B cell (primary cell): ENCODE measurements at regions not wholly inside any gene's neighbourhood (a gene's known extent, or its start where the extent isn't known, plus 50 kb on each side); places are given as distances from the start of the nearest gene placed in this dataset.

Experiments used
- CTCF ChIP-seq: fragments of 200-600 bp; IDR thresholded peaks from one replicate; pipeline ENCODE4 v1.8.0; 2022; ENCODE audit warnings: antibody characterized with exemption, mild to moderate bottlenecking
- EZH2 ChIP-seq: IDR thresholded peaks from 2 replicates; pipeline ENCODE4 v1.6.1; 2012; ENCODE audit warnings: borderline replicate concordance, low read depth, mild to moderate bottlenecking, moderate library complexity, low read length; ENCODE audit not compliant: insufficient read depth, poor library complexity, severe bottlenecking

DNA sequence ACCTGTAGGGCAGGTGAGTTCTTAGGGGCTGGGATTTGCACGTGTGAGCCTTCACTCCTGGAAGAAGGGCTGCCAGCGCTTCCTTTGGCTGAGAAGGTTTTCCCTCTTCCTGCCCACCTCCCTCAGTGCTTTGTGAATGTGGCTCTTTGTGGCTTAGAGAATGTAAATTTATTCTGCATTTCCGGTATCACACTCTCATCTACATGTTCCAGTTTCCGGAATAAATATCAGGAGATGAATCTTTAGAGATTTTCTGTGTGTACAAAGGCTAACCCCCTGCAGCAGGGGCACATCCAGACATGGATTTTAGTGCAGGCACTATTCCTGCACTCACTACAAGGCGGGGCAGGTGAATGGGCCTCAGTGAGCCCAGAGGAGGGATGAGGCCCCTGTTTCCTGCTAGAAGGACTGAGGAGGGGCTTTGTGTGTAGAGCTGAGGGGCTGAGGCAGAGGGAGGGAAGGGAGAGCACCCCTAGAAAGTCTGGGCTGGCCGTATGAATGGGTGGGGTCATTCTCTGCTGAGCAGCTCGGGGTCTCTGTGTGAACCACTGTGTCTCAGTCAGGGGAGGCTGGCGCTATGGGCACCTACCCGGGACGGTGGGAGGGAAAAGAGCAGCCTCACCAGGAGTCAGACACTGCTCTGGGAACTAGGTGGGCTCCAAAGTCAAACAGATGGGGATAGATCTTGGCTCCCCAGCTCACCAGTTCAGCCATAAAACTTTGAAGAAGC lies 207.5 kb downstream of the MATN1 start:
- TF ChIP-seq CTCF (no peak), EZH2 (no peak)
